HG03342 (cell line): ENCODE measurements at regions not wholly inside any gene's neighbourhood (a gene's known extent, or its start where the extent isn't known, plus 50 kb on each side); places are given as distances from the start of the nearest gene placed in this dataset.
"Not testable (repeated sequence)": the region's sequence is repeated elsewhere in the genome, so short reads cannot be mapped to it uniquely, and the experiment has no call there.

Experiments
- ATAC-seq: cut with Tn5 transposase; IDR thresholded peaks from one replicate; pipeline ENCODE4 v1.9.1; 2021; ENCODE audit warnings: mild to moderate bottlenecking, moderate library complexity; ENCODE audit not compliant: unreplicated experiment

- ATAC-seq: no peak
Observed at GRCh38 chr1:199931666-199932377, 95.7 kb upstream of the NR5A2 start.

- ATAC-seq: no peak
Observed at GRCh38 chr1:199932462-199932861, 95.0 kb upstream of the NR5A2 start.

DNA sequence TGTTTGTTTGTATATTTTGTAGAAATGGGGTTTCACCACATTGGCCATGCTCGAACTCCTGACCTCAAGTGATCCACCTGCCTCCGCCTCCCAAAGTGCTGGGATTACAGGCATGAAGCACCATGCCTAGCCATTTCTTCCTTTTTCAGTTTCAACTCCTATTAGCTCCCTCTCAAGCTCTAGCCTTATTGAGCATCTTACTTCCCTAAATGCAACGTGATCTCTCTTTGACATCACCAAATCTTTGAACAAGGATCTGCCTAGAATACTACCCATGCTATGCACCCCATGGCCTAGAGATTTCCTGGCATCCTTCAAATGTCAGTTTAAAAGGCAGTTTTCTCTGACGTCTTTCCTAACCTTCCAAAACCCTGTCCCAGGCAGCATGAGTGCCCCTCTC is 91.1 kb upstream of the NR5A2 start:
- no peak for ATAC-seq

DNA sequence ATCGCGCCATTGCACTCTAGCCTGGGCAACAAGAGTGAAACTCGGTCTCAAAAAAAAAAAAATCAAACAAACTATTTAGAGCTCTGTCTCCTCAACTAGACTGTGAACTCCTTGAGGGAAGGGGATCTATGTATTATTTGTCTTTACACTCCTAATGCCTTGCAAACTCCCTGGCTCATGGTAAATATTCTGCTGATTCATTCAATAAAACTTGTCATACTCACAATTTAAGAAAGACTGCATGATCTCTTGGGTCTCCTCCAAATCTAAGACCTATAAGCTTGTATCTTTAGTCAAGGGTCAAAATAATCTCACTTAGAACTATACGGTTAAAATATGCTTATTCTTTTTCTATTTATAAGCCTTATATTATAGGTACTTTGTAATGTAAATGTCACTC is 90.3 kb upstream of the NR5A2 start:
- ATAC-seq: no peak

DNA sequence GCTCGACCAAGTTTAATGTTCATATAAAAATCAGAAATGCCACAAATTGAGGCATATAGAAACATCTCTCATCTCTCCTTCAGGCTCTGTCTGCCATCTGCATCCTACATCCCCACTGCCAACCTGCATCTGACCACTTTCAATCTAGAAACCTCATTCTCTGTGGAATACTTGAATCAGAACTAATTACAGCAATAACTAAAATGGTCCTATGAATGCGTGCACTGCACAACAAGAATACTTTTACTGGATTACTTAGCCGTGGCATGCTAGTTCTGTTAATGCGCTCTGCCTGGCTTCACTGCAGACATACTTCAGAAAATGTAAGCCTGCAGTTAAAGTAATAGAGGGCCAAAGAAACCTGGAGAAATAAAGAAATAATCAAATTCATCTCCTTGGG is 89.8 kb upstream of the NR5A2 start:
- ATAC-seq: no peak

DNA sequence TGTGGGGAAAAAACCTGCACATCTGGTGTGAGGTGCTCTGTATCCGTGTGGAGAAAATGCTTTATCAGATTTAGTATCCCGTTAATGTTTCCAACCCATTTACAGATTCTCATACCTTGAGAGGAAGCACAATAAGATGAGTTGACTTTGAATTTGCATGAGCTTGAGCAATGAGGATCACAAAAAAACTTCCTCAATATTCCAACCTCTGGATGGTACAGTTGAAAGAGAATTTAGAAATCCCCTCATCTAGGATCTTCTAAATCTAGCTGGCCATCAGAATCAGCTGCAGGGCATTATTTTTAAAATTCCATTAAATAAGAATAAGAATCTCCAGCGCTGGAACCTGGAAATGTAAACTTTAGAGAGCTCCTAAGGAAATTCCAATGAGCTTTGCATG is 82.5 kb upstream of the NR5A2 start:
- no peak for ATAC-seq

DNA sequence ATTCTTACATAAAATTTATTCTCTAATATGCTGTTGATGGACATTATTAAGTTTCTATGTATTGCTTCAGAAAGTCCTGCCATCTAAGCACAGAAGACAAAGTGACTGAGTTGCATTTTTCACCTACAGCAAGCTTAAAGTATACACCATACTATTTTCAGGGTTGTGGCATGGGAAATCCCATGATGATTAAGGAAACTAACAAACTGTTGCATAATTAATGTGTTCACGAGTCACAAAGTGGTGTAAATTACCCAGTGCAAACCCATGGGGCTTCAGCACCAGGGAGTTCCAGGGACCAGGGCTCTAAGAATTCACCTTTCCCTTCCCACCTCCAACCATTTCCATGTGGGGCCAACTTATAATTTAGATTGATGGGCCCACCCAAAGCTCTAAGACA is 81.9 kb upstream of the NR5A2 start:
- ATAC-seq: no peak

GRCh38 chr1:199946305-199947155 is 81.0 kb upstream of the NR5A2 start:
- no peak for ATAC-seq

DNA sequence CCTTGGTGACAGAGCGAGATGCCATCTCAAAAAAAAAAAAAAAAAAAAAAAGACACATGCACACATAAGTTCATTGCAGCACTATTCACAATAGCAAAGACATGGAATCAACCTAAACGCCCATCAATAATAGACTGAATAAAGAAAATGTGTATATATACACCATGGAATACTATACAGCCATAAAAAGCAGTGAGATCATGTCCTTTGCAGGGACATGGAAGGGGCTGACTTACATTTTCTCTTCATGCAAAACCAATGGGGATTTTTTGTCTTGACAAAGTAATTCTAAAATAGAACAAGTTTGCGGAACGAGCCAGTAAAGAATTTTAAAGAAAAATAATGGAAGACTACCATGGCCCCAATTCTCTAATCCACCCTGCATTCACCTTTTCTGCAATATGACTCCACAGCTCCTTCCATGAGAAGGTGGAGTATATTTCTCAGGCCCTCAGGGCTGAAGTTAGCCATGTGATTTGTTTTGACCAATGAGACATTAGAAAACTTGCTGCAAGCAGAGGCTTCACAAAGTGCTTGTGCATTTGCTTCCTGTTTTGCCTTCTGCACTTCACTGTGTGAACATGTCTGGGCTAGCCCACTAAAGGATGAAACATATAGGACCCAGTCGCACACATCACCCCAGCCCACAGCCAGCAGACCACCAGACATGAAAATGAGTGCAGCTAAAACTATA is 78.8 kb upstream of the NR5A2 start:
- no peak for ATAC-seq

DNA sequence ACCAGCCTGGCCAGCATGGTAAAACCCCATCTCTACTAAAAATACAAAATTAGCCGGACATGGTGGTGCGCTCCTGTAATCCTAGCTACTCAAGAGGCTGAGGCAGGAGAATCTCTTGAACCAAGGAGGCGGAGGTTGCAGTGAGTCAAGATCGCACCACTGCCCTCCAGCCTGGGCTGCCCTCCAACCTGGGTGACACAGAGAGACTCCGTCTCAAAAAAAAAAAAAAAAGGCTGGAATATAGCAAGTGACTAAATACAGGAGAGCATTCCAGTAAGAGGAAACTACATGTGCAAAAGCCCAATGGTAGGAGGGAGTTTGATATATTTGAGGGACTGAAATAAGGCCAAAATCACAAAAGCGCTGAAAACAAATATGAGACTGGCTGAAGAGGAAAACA is 76.5 kb upstream of the NR5A2 start:
- ATAC-seq: not testable (repeated sequence)

- ATAC-seq: no peak
Observed at GRCh38 chr1:199953651-199954050, 73.9 kb upstream of the NR5A2 start.

DNA sequence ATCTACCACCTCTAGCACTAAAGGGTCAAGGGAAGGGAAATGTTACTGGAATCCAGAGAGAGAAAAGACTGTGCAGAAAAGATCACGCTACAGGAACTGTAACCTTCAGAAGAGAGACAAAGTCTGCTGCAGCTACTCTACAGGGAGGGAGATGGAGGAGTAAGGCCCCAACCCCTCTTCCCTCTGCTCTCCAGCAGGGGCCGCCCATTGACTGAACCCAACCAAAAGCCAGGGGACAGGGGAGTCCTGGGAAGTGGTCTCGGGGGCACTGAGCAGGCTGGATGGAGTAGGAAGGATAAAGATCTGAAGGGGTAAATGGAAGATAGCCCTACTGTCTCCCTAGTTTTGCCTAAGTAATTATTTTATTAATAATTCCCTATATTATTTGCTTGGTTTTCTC is 72.8 kb upstream of the NR5A2 start:
- ATAC-seq: no peak

GRCh38 chr1:199955235-199955634 is 72.3 kb upstream of the NR5A2 start:
- no peak for ATAC-seq

DNA sequence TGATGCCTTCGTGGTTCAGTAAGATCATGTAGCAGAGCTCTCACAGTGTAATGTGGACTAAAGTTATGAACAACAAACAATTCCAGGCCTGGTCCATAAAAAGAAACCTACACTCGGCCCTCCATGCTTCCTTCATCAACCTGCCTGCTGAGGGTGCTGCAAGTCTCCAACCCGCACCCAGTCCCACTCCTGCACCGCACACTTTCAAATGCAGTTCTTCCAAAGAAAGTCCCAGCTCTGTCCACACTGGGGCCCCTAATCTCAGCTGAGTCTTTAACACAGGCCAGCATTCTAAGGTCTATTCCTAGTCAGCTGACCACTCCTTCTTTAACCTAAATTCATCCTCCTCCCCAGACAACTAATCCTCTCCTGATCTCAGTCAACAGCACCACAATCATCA is 71.5 kb upstream of the NR5A2 start:
- ATAC-seq: no peak

- no peak for ATAC-seq
Observed at GRCh38 chr1:199959033-199959774, 68.3 kb upstream of the NR5A2 start.

DNA sequence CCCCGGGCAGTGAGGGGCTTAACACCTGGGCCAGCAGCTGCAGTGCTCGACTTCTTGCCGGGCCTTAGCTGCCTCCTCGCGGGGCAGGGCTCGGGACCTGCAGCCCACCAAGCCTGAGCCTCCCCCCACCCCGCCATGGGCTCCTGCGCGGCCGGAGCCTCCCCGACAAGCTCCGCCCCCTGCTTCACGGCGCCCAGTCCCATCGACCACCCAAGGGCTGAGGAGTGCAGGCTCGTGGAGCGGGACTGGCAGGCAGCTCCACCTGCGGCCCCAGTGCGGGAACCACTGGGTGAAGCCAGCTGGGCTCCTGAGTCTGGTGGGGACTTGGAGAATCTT is 67.8 kb upstream of the NR5A2 start:
- ATAC-seq: no peak

DNA sequence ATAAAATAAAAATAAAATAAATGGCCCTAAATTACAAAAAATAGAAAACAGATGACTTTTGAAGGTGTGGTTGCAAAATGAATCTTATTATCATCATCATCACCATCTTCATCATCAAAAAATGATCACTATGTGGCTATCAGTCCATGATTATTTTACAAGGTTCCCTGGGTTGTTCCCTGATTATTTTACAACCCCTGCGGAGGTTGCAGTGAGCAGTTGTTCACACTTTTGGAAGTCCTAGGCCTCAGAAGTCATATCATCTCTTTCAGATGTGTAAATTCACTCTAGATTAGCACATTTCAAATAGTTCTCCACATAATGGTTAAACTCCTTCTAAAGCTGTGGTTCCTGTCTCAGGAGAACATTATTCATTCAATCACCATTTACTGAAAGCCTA is 57.4 kb upstream of the NR5A2 start:
- no peak for ATAC-seq

GRCh38 chr1:199976496-199977144 is 50.9 kb upstream of the NR5A2 start:
- ATAC-seq: no peak
